Neural cell (in vitro differentiated cells): ENCODE measurements at regions not wholly inside any gene's neighbourhood (a gene's known extent, or its start where the extent isn't known, plus 50 kb on each side); places are given as distances from the start of the nearest gene placed in this dataset.

ENCODE experiments used
- H2AFZ ChIP-seq: fragments of 200-600, 300-800 bp; sonication (generic), shearing (Covaris generic); 2 replicates; pipeline ENCODE4 v1.6.0; 2014; ENCODE audit warnings: low read depth, mild to moderate bottlenecking, antibody characterized with exemption, low read length, moderate library complexity
- H3F3A ChIP-seq: fragments of 200-600 bp; shearing (Covaris generic); 2 replicates; pipeline ENCODE4 v1.6.1; 2016; ENCODE audit warnings: mild to moderate bottlenecking, moderate library complexity, mixed read lengths, antibody characterized with exemption, low read length; ENCODE audit not compliant: insufficient read depth, poor library complexity, severe bottlenecking
- H3K27ac ChIP-seq: fragments of 200-600, 300-800 bp; sonication (generic), shearing (Covaris generic); 2 replicates; pipeline ENCODE4 v1.5.1; 2014; ENCODE audit warnings: mild to moderate bottlenecking, low read length, moderate library complexity
- H3K27me3 ChIP-seq: fragments of 300-800, 200-600 bp; sonication (generic), shearing (Covaris generic); 2 replicates; pipeline ENCODE4 v1.6.0; 2014; ENCODE audit warnings: mild to moderate bottlenecking, low read depth, low read length, moderate library complexity; ENCODE audit not compliant: insufficient read depth
- H3K36me3 ChIP-seq: fragments of 300-800, 200-600 bp; sonication (generic), shearing (Covaris generic); 2 replicates; pipeline ENCODE4 v1.5.1; 2014; ENCODE audit warnings: mild to moderate bottlenecking, antibody characterized with exemption, low read length, moderate library complexity; ENCODE audit not compliant: insufficient read depth
- H3K4me2 ChIP-seq: fragments of 300-800, 200-600 bp; sonication (generic), shearing (Covaris generic); 2 replicates; pipeline ENCODE4 v1.6.0; 2014; ENCODE audit warnings: mild to moderate bottlenecking, low read length
- H3K4me3 ChIP-seq: fragments of 300-800, 200-600 bp; sonication (generic), shearing (Covaris generic); 2 replicates; pipeline ENCODE4 v1.5.1; 2014; ENCODE audit warnings: mild to moderate bottlenecking, low read length, moderate library complexity
- H3K79me2 ChIP-seq: fragments of 200-600 bp; shearing (Covaris generic); replicated peaks from 2 replicates; pipeline ENCODE4 v1.6.0; 2014; ENCODE audit warnings: mild to moderate bottlenecking, low read length, moderate library complexity; ENCODE audit not compliant: insufficient read depth
- H3K9ac ChIP-seq: fragments of 300-800, 200-600 bp; sonication (generic), shearing (Covaris generic); 2 replicates; pipeline ENCODE4 v1.6.1; 2016; ENCODE audit warnings: mild to moderate bottlenecking, low read length, mixed read lengths
- H3K9me2 ChIP-seq: fragments of 200-600 bp; shearing (Covaris generic); 2 replicates; pipeline ENCODE4 v1.6.1; 2016; ENCODE audit warnings: mild to moderate bottlenecking, low read length, mixed read lengths; ENCODE audit not compliant: insufficient read depth
- H3K9me3 ChIP-seq: fragments of 200-600, 300-800 bp; sonication (generic), shearing (Covaris generic); 2 replicates; pipeline ENCODE4 v1.6.1; 2016; ENCODE audit warnings: mild to moderate bottlenecking, mixed run types, low read length, moderate library complexity, mixed read lengths
- H4K20me1 ChIP-seq: fragments of 200-600 bp; shearing (Covaris generic); 2 replicates; pipeline ENCODE4 v1.6.1; 2016; ENCODE audit warnings: mild to moderate bottlenecking, mixed run types; ENCODE audit not compliant: insufficient read depth
- CTCF ChIP-seq: fragments of 450-650 bp; IDR thresholded peaks from 2 replicates; pipeline ENCODE4 v1.5.1; 2014; ENCODE audit warnings: antibody characterized with exemption, mild to moderate bottlenecking, moderate library complexity; ENCODE audit not compliant: poor library complexity, severe bottlenecking
- EP300 ChIP-seq: fragments of 450-650 bp; conservative IDR thresholded peaks from 2 replicates; pipeline ENCODE4 v1.6.1; 2014; ENCODE audit warnings: antibody characterized with exemption, mild to moderate bottlenecking, moderate library complexity; ENCODE audit not compliant: poor library complexity, severe bottlenecking
- EZH2 ChIP-seq: fragments of 200-600, 300-800 bp; shearing (Covaris generic), sonication (generic); IDR thresholded peaks from 2 replicates; pipeline ENCODE4 v1.6.1; 2014; ENCODE audit warnings: antibody characterized with exemption, low read length, borderline replicate concordance, mild to moderate bottlenecking; ENCODE audit not compliant: insufficient read depth, poor library complexity, severe bottlenecking
- MXI1 ChIP-seq: fragments of 450-650 bp; conservative IDR thresholded peaks from 2 replicates; pipeline ENCODE4 v1.6.1; 2014; ENCODE audit warnings: antibody characterized with exemption, mild to moderate bottlenecking; ENCODE audit not compliant: poor library complexity, severe bottlenecking
- POLR2AphosphoS5 ChIP-seq: IDR thresholded peaks from 2 replicates; pipeline ENCODE4 v1.6.1; 2012
- RAD21 ChIP-seq: fragments of 450-650 bp; conservative IDR thresholded peaks from 2 replicates; pipeline ENCODE4 v1.6.1; 2014; ENCODE audit warnings: antibody characterized with exemption, mild to moderate bottlenecking, moderate library complexity
- REST ChIP-seq: IDR thresholded peaks from 2 replicates; pipeline ENCODE4 v1.6.1; 2012; ENCODE audit warnings: borderline replicate concordance
- SMC3 ChIP-seq: fragments of 450-650 bp; conservative IDR thresholded peaks from 2 replicates; pipeline ENCODE4 v1.6.1; 2014; ENCODE audit warnings: antibody characterized with exemption, mild to moderate bottlenecking, moderate library complexity; ENCODE audit not compliant: poor library complexity
- TAF1 ChIP-seq: IDR thresholded peaks from 2 replicates; pipeline ENCODE4 v1.6.1; 2012; ENCODE audit warnings: low read depth

GRCh38 chr2:120517751-120518469, 172.0 kb downstream of the INHBB start:
- Histone ChIP-seq H3K9me2 (no peaks in the 10 kb centered on the region), H3K4me2 (no peak overlapping the region), H3K36me3 (no peaks in the 10 kb centered on the region), H3K4me3 (no peak overlapping the region), H3K9me3 (no peaks in the 10 kb centered on the region), H3K9ac (no peak overlapping the region), H3K27me3 (no peaks in the 10 kb centered on the region), H3K27ac (no peak overlapping the region), H2AFZ (no peak overlapping the region), H4K20me1 (no peaks in the 10 kb centered on the region), H3F3A (no peaks in the 10 kb centered on the region), H3K79me2 (no peaks in the 10 kb centered on the region)
- no peak for TF ChIP-seq SMC3
- TF ChIP-seq CTCF, result no peak
- no peak for TF ChIP-seq RAD21
- no peak for TF ChIP-seq TAF1
- TF ChIP-seq REST, result no peak
- TF ChIP-seq EP300, result no peak
- no peak for TF ChIP-seq EZH2
- TF ChIP-seq MXI1, result no peak
- TF ChIP-seq POLR2AphosphoS5, result no peak

GRCh38 chr2:120518819-120519218, 172.9 kb downstream of the INHBB start:
- Histone ChIP-seq H3K4me2 (no peak overlapping the region), H4K20me1 (no peaks in the 10 kb centered on the region), H3F3A (no peaks in the 10 kb centered on the region), H3K27ac (no peak overlapping the region), H3K9me3 (no peaks in the 10 kb centered on the region), H3K9ac (no peak overlapping the region), H3K79me2 (no peaks in the 10 kb centered on the region), H2AFZ (no peak overlapping the region), H3K27me3 (no peaks in the 10 kb centered on the region), H3K9me2 (no peaks in the 10 kb centered on the region), H3K4me3 (no peak overlapping the region), H3K36me3 (no peaks in the 10 kb centered on the region)
- TF ChIP-seq REST (no peak), SMC3 (no peak), EP300 (no peak), POLR2AphosphoS5 (no peak), TAF1 (no peak), MXI1 (no peak), RAD21 (no peak), EZH2 (no peak), CTCF (no peak)
